Thoracic aorta (tissue), 2 donors: ENCODE measurements at regions not wholly inside any gene's neighbourhood (a gene's known extent, or its start where the extent isn't known, plus 50 kb on each side); places are given as distances from the start of the nearest gene placed in this dataset.
"Not testable (repeated sequence)": the region's sequence is repeated elsewhere in the genome, so short reads cannot be mapped to it uniquely, and the experiment has no call there.

Experiments
- ATAC-seq: fragments of 150-250 bp; one replicate; pipeline ENCODE4 v1.8.0; 2017; ENCODE audit warnings: low read depth; ENCODE audit not compliant: insufficient number of reproducible peaks, low FRiP score
- DNase-seq: peaks from one replicate; pipeline ENCODE4 v3.0.0-alpha.2; 2020; ENCODE audit warnings: low spot score
- H3K27ac ChIP-seq, 2 donors: fragments of 200-600 bp; sonication (generic); 1 replicate in 1 of 2; 2 replicates in 1 of 2; pipeline ENCODE4 v1.5.1; 2016; ENCODE audit warnings: mild to moderate bottlenecking in 2 of 2, moderate library complexity in 2 of 2
- H3K27me3 ChIP-seq: fragments of 200-600 bp; sonication (generic); replicated peaks from 2 replicates; pipeline ENCODE4 v1.6.0; 2016; ENCODE audit warnings: mild to moderate bottlenecking; ENCODE audit not compliant: insufficient read depth
- H3K36me3 ChIP-seq: fragments of 200-600 bp; sonication (generic); one replicate; pipeline ENCODE4 v1.5.1; 2016
- H3K4me1 ChIP-seq, 2 donors: fragments of 200-600 bp; sonication (generic); 1 replicate in 1 of 2; 2 replicates in 1 of 2; pipeline versions ENCODE4 v1.5.1 to v1.6.0; 2016; ENCODE audit warnings: low read depth in 2 of 2, mild to moderate bottlenecking in 1 of 2; ENCODE audit not compliant: control insufficient read depth in 1 of 2
- H3K4me3 ChIP-seq: fragments of 200-600 bp; sonication (generic); 2 replicates; pipeline ENCODE4 v1.5.1; 2016; ENCODE audit warnings: mild to moderate bottlenecking
- H3K9me3 ChIP-seq: fragments of 200-600 bp; sonication (generic); 2 replicates; pipeline ENCODE4 v1.5.1; 2016
- CTCF ChIP-seq: fragments of 200-600 bp; sonication (generic); IDR thresholded peaks from one replicate; pipeline ENCODE4 v1.5.1; 2019; ENCODE audit warnings: antibody characterized with exemption

- not testable (repeated sequence) for H3K27me3 ChIP-seq, ATAC-seq, H3K4me1 ChIP-seq, H3K9me3 ChIP-seq, H3K36me3 ChIP-seq, H3K4me3 ChIP-seq, H3K27ac ChIP-seq, DNase-seq
These were observed 194.5 kb downstream of the NPIPA8 start for GRCh38 chr16:18142066-18142465.

DNA sequence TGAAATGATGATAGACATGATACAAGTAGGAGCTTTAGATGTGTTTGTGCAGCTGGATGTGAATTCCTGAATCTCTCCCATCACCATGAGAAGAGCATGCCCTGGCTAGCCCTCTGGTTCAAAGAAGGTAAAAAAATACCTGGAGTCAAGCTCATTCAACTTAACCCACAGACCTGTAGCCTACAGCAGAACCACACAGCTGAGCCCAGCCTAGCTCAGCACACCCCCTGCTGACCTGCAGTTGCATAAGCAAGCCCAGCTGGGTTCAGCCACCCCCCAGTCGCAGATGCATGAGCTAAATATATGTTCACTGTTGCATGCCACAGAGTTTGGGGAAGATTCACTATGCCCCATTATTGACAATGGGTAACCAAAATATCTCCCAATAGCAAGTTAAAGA, 200.2 kb downstream of the NPIPA8 start:
- H3K4me3 ChIP-seq, H3K27me3 ChIP-seq, ATAC-seq, H3K27ac ChIP-seq, H3K4me1 ChIP-seq, H3K36me3 ChIP-seq, H3K9me3 ChIP-seq, DNase-seq: not testable (repeated sequence)

- not testable (repeated sequence) for H3K4me3 ChIP-seq, H3K36me3 ChIP-seq, H3K27ac ChIP-seq, H3K4me1 ChIP-seq, H3K9me3 ChIP-seq, DNase-seq, H3K27me3 ChIP-seq, ATAC-seq
These were observed 201.5 kb downstream of the NPIPA8 start for GRCh38 chr16:18135024-18135423.

DNA sequence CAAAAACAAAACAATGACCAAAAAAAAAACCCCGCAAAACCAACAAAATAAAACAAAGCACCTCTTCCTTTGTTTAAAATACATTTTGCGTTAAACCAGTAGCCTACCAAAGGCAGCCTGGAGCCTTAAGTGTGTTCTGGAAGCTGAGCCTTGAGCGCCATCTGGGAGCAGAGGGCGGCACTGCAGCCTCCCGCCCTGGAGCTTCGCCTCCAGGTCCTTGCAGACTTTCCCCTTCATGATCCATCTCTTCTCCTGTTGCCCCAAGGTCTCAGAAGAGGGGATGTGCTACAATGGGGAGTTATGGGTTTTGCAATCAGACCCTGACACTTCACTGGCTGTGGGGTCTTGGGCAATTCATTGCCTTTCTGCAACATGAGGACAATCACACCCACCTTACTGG, 204.9 kb downstream of the NPIPA8 start:
- H3K4me3 ChIP-seq, H3K27ac ChIP-seq, ATAC-seq, H3K27me3 ChIP-seq, H3K4me1 ChIP-seq, H3K36me3 ChIP-seq, H3K9me3 ChIP-seq, DNase-seq: not testable (repeated sequence)
- TF ChIP-seq CTCF = peak; percentile 16

DNA sequence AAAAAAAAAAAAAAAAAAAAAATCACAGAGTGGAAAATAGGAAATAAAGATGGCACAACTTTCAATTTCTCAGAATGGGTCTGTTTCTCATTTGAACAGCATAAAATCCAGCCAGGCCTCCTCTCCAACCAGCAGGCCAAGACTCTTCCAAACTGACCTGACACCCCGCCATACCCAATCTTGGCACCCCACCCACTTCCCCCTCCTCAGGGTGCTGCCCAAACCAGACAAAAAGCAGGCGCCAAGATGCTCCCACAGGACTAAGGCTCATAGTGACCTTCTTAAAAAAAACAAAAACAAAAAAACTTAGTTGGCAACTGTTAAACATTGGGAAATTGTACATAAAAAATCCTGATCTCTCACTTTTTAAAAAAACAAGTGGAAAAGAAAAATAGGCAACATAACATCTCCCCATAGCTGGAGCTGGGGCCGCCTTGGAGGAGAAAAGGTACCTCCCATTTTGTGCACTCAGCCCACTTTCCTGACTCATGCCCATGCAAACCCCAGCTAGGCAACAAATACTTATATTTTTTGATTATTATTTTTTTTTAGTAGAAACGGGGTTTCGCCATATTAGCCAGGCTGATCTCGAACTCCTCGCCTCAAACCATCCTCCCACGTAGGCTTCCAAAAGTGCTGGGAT, 205.9 kb downstream of the NPIPA8 start:
- not testable (repeated sequence) for H3K27ac ChIP-seq, H3K36me3 ChIP-seq, ATAC-seq, H3K27me3 ChIP-seq, DNase-seq, H3K9me3 ChIP-seq, H3K4me1 ChIP-seq, H3K4me3 ChIP-seq

- not testable (repeated sequence) for H3K27me3 ChIP-seq, H3K36me3 ChIP-seq, H3K4me1 ChIP-seq, ATAC-seq, H3K27ac ChIP-seq, H3K9me3 ChIP-seq, H3K4me3 ChIP-seq, DNase-seq
These were observed 209.5 kb downstream of the NPIPA8 start for GRCh38 chr16:18127033-18127432.

DNA sequence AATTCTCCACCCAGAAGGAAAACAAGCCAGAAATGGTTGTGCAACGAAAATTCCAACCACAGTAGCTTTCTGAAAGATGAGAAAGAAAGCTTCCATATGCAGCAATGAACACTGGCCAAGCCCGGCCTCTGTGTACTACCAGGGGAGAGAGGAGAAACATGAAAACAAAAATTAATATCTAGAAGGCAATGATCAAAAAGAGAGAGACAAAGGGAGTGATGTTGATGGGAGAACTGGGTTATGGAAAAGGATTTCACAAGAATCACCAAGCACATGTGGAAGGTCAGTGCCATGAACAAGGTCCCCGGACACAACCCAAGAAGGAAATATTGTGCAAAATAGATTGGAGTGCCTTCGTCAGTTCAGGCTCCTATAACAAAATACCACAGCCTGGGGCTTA, 217.4 kb downstream of the NPIPA8 start:
- H3K27ac ChIP-seq, H3K4me1 ChIP-seq, H3K4me3 ChIP-seq, H3K27me3 ChIP-seq, H3K9me3 ChIP-seq, DNase-seq, ATAC-seq, H3K36me3 ChIP-seq: not testable (repeated sequence)

- not testable (repeated sequence) for H3K36me3 ChIP-seq, ATAC-seq, H3K27ac ChIP-seq, H3K9me3 ChIP-seq, DNase-seq, H3K4me3 ChIP-seq, H3K27me3 ChIP-seq, H3K4me1 ChIP-seq
These were observed 217.9 kb downstream of the NPIPA8 start for GRCh38 chr16:18118684-18119083.

DNA sequence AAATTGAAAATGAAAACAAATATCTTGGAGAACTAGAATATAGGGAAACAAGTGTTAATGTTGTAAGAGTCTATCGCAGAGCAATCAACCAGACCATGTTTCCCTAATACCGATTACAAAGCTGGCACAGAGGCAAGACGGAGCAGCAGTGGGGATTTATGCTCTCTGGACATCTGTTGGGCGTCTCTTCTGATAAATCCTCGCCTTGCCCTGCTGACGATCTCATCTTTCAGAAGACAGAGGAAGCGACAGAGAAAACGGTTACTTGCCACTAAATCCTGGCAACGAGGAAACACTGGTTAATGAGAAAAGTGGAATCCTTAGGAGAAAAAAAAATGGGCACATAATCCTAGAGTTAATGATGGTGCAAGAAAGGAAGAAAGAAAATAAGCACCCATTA, 218.5 kb downstream of the NPIPA8 start:
- not testable (repeated sequence) for H3K27ac ChIP-seq, H3K4me3 ChIP-seq, H3K4me1 ChIP-seq, DNase-seq, H3K36me3 ChIP-seq, ATAC-seq, H3K9me3 ChIP-seq, H3K27me3 ChIP-seq

DNA sequence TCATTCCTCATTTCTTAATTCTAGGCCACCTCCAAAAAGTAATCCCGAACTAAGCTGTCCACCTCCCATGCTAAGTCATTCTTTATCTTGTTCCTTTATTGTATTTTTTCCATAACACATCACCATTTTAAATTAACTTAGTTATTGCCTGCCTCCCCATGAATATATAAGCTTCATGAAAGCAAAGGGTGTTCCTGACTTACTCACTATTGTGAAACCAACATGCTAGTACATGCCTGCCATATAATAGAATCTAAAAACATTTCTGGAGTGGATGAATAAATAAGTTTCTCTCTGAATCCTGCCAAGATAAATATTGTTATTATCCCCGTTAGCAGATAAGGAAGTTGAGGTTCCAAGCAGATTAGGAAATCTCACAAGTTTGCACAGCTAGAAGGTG, 232.1 kb downstream of the NPIPA8 start:
- not testable (repeated sequence) for DNase-seq, H3K27me3 ChIP-seq, ATAC-seq, H3K36me3 ChIP-seq, H3K4me3 ChIP-seq, H3K4me1 ChIP-seq, H3K9me3 ChIP-seq, H3K27ac ChIP-seq

GRCh38 chr16:18101077-18101476, 235.5 kb downstream of the NPIPA8 start:
- H3K27ac ChIP-seq, H3K36me3 ChIP-seq, H3K4me1 ChIP-seq, DNase-seq, H3K4me3 ChIP-seq, H3K9me3 ChIP-seq, ATAC-seq, H3K27me3 ChIP-seq: not testable (repeated sequence)

DNA sequence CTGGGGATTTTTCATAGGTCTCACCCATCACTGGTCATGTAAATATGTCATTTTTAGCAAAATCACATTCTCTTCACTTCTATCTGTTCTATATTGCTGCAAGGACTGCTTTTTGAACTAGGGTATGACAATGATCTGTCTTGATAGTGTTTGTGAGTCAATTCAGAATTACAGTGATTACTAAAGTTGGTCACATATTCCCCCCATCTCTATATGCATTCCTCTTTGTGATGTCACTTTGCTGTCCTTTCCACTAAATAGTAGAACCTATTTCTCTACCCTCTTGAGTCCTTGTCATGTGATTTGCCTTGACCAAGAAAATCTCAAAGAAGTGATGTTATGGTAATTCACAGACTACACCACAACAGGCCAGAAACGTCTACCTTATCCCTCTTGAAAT, 243.9 kb downstream of the NPIPA8 start:
- H3K36me3 ChIP-seq, ATAC-seq, DNase-seq: not testable (repeated sequence)

More for the DNA sequence above, 243.9 kb downstream of the NPIPA8 start:
- H3K27ac ChIP-seq, H3K27me3 ChIP-seq, H3K4me3 ChIP-seq, H3K4me1 ChIP-seq, H3K9me3 ChIP-seq: not testable (repeated sequence)
